ELR (cell line): ENCODE measurements at regions not wholly inside any gene's neighbourhood (a gene's known extent, or its start where the extent isn't known, plus 50 kb on each side); places are given as distances from the start of the nearest gene placed in this dataset.

Source experiments
- DNase-seq: peaks from one replicate; pipeline ENCODE4 v3.0.0-alpha.2; 2015; ENCODE audit warnings: low read depth

DNA sequence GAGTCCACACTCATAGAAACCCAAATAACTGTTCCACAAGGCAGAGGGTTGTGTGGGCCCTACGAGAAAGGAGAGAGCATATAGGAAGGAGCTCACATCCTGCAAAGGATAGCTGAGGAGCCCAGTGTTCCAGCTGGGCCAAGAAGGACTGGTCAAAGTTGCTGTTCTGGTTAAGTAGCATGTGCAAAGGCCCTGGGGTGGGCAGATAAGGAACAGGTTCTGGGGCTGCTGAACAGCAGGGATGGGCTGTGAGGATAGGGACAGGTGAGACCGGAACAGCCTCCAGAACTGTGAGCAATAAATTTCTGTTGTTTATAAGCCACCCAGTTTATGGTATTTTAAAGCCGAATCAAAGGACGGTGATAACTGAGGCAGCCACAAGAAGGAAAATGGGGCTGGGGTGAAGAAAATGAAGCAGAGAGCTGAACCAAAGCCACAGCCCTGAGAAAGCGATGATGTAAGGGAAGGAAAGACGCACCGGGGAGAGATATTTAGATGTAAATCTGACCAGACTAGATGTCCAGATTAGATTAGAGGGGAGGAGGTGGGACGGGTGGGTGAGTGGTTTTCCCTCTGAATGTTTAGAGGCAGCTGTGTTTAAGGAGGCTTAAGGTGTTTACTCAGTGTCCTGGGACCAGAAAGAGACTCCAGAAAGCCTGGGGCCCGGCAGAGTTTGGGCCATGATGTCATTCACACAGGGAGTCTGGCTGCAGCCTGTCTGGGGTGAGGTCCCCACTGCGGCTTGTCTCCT is 180.8 kb upstream of the BCOR start:
- DNase-seq = no peak

DNA sequence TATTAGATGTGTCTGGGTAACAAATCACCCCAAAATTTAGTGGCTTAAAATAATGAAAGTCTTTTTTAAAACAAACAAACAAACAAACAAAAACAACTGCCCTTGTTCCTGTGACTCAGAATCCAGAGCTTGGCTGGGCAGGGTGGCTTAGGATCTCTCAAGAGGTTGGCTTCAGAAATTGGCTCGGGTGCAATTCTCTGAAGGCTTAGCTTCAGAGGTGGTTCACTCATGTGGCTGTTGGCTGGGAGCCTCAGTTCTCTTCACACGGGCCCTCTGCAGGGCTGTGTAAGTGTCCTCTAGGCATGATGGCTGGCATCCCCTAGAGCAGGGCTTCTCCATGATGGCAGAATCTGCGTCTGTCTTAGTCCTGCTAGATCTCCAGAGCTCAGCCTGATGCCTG is 179.9 kb upstream of the BCOR start:
- DNase-seq = no peak

DNA sequence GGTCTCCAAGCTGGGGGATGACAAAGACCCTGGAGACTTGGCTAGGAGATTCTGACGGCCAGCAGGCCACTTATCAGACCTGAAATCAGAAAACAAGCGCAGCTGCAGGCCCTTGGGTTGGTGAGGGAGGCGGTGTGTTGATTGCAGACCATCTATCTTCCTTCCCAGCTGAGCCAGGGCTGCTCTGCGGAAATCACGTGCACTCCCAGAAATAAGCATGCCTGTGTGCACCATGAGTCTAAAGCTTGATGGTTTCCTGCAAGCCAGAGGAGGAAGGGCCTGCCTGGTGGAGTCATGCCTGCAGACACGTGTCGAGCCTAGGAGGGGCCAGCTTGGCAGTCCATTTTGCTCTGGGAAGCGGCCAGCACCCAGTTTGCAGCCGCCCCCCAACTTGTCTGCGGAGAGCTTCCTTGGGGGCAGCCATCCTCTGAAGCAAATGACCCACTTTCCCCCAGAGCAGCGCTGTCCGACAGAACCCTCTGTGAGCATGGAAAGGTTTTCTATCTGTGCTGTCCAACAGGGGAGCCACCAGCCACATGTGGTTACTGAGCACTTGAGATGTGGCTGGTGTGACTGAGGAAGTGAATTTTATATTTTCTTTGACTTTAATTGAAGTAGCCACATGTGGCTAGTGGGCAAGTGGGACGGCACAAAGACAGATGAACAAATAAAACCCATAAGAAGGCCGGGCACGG is 175.7 kb upstream of the BCOR start:
- no peak for DNase-seq

DNA sequence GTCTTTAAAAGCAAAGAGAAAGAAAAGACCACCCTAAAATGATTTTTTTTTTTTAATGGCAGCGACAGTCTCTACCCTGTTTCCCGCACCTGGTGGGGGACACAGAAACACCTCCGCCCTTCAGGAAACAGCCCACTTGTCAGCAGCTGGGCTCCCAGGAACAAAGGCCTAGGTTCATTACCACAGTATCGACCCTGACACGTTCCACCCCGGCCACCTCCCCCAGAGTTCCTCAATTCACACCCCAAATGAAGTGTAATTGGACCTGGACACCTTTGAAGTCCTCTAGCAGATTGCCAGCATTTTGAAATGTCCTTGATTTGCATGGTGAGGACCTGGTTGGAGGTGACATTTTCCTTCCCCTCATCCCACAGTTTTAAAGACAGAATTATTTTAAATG is 175.0 kb upstream of the BCOR start:
- no peak for DNase-seq

DNA sequence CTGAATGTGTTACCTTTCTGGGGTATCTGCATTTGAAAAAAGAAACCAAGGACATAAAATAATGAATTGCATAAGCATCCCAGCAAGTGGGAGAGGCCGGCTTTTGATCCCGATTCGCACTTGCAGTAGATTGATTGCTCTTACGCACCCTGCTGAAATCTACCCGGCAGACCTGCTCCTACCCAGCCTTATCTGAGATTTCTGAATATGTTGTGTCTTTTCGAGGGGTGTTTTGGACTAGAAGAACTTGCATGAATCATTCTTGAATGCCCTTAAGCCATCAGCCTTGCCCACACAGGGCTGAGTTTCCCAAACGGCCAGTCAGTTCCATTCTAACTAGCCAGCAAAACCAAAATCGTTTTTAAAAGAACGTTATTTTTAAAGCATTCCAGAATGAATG is 174.4 kb upstream of the BCOR start:
- DNase-seq = no peak

DNA sequence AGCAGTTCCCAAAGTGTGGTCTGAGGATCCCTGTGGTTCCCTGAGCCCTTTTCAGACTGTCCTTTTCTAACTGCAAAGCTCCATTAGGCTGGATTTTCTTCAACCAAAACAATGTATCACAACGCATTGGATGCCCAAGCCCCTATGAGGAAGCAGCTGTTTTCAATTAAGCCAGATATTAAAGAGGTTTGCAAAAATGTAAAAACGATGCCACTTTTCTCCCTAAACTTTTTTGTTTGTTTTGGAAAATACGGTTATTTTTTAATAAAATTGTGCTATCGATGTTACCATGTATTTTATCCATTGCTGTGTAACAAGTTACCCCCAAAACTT is 170.4 kb upstream of the BCOR start:
- no peak for DNase-seq

DNA sequence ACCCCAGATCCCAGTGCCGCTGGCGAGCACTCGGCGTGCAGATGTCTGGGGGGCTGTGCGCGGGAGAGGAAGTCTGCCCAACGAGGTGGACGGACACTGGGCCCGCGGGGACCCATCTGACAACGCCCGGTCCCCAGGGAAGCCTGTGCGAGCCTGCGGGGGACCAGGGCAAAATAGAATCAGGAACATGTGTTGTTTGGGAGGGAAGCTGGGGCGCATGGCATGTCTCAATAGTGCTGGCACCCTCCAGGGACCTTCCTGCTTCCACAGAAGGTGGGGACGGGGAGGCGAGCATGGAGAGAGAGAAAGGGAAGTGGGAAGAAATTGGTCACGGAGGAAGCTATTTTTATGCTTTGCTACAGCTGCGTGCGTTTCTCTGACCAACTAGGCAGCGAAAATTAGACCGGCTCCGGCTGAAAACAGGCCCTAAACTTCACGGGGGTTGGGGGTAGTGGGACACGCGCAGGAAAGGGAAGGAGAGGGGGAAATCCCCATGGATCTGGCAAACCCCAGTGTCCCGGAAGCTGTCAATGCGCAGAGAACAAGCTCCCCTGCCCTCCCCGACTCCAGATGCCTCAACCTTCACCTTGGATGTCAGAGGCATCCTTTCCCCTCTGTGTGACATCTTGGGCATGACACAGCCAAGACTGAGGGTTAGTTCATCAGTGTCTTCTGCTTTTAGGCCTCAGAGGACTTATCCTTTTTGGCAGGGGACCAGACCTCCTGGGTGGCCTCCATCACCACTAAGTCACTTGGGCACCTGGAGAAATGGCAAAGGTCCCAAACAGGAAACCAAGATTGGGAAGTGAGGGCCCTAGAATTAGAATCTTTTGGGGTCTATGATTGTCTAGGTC is 169.8 kb upstream of the BCOR start:
- DNase-seq = peak; percentile 11

DNA sequence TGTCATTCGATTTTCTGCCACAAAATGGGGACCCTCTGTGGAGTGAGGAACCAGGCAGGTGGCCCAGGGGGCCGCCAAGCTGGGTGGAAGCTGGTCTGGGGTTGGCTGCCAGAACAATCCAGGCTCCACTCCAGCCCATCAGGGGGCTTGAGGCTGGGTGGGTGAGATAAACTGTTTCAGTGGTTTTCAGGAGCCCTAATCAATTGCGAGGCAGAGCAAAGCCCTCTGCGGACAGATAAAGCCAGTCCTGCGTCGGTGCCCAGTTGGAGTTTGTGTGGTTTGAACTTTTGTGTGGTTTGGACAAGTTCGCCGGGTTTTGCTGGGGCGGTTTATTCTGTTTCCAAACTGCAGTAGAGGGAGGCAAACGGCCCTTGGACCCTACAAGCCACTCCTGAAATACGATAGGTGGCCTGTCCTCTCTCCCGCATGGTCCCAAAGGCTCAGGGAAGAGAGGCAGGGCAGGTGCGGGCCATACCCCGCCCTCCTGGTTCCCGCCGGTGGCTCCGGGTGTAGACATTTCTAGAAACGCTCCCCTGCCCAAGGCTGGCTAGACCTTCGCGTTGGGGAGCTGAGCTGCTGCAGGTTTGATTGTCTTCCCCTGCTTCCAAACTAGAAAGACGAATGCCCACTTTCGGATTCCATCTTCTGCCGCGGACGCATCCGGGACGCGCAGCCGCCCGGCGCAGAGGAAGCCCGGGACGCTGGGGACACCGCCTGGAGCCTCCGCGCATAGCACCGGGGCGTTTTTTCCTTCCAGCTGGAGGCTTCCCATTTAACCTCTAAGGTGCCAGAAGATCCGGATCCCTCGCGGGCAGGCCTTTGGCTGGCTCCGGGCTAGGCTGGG is 169.0 kb upstream of the BCOR start:
- peak; percentile 71 for DNase-seq

DNA sequence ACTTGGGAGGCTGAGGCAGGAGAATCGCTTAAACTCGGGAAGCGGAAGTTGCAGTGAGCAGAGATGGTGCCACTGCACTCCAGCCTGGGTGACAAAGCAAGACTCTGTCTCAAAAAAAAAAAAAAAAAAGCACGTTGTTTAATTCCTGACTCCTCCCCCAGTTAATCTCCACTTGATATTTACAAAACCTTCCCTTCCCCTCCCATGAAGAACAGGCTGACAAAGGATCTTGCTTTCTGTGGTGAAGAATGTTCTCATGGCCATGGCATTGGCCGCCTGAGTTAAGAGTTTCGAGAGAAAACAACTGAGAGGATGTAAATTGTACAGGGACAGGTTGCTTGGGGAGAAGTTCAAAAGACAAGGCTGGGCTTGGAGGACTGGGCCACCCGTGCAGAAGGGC is 168.2 kb upstream of the BCOR start:
- no peak for DNase-seq

DNA sequence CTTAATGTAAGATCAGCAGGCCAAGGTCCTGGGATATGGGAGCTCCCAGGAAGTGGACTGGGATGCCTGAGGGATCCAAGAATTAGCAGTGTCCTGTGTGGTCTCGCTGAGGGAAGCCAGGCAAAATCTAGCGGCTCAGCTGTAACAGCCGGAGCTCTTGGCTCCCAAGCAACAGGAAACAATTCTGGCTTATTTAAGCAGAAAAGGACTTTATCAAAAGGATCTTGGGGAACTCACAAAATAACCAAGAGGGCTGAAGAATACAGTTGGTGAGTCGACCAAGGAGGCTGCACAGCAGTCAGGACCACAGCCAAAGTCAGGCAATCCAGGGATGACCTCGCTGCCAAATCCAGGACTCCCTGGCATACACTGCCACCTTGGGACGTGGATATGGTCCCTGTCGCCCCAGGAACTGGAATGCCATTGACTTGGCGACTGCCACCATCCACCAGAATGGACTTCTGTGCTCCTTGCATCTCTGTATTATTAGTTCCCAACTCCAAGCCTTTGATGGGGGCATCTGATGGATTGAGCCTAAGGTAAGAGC is 165.3 kb upstream of the BCOR start:
- no peak for DNase-seq

DNA sequence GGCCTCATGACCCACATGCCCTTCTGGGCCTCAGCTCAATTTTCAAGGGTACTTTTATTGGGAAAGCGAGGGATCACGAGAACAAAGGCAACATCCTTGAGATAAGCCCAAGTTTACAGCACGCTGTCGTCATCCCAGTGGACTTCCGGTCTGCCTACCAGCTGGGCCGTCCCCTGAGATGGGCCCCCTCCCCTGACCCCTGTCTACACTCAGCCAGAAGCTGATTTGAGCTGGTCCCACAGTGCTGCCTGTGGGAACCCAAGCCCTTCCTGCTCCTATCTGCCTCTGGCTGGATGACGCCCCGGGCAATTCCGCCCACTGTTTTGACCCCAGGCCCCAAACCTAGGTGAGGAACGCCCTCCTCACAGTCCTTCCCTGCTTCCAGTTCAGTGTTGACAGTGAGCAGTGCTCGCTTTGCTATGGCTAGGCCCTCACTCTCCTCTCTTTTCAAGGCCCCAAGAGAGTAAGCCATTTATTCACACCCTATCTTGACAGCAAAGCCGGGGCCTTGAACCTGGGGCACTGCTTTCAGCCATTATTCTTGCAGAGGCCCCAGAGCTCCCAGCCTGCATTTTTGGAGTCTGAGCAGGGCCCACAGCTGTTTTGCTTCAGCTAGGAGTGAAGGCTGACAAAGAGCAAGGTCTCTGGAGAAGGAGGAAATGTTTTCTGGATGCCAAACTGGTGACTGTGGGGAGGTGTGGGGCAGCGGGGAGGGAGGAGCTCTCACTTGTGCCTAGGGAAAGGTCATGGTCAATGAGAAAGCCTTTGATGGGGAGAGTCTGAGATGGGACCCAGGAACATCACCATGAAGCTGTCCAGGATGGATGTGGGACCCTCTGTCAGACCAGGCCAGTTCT is 164.6 kb upstream of the BCOR start:
- DNase-seq = peak; percentile 67

DNA sequence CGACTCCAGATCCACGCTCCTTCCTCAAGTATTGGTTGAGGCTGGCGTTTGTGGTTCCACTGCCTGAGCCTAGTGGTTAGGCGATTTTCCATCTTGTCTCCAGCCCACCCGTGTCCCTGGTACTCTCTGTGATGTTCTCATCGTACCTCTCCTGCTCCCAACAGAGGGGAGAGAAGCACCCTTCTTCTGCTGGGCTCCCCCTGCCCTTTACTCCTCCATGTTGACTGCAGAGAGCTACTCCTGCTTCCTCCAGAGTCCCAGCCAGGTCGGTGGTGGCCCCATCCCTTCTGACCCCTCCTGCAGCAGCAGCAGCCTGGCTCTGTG is 164.0 kb upstream of the BCOR start:
- DNase-seq = no peak

DNA sequence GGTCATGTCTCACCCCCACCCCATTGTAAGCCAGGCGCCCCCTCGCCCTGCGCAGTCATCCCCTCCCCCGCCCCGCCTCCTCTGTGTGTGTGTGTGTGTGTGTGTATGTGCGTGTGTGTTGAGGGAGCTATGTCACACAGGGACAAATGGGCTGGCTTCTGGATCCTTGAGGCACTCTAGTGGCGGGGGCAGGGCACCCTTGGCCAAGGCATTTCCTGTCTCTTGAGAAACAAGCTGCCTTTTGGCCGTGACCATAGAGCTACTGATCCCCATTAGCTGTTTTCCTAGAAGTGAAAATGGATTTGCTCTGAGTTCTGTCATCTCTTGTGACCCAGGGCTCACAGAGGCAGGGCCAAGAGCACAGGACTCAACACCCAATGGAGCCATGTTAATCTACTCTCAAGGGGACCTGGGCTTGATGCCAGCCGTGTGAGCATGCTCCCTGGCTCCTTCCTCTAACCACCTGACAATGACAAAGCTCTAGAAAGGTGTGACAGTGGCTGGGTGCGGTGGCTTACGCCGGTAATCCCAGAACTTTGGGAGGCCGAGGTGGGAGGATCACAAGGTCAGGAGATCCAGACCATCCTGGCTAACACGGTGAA is 162.5 kb upstream of the BCOR start:
- DNase-seq = no peak

DNA sequence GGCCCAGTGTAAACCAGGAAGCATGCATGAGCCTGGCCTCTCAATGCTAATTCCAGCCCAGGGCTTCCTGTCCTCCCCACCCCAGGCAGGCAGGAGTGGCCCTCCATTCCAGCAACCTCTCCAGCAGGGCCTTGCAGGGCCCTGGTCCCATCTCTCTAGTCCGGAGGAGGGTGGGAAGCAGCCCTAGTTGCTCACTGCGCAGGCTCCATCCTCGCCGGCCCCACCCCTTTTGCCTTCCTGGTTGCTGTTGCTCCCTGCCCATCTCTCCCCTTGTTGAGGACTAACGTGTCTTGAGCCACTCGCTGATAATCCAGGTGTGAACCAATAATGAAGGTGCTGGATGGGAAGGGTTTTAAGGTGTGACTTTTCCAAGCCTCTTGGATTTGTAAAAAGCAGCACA is 161.2 kb upstream of the BCOR start:
- no peak for DNase-seq

DNA sequence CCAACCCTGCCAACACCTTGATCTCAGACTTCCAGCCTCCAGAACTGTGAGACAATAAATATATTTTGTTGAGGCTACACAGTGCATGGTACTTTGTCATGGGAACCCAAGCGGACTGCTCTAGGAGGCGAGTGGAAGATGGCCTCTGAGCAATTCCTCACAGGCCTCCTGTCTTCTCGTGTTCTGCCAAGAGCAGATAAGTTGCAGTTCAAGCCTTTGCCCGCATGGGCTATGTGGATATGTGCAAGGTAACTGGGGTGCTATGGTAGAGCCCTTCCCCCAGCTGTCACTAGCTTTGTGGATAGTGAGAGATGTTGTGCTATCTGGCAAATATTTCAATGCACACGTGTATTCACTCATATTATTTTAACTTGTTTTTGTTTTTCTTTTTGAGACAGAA is 156.0 kb upstream of the BCOR start:
- peak; percentile 7 for DNase-seq

DNA sequence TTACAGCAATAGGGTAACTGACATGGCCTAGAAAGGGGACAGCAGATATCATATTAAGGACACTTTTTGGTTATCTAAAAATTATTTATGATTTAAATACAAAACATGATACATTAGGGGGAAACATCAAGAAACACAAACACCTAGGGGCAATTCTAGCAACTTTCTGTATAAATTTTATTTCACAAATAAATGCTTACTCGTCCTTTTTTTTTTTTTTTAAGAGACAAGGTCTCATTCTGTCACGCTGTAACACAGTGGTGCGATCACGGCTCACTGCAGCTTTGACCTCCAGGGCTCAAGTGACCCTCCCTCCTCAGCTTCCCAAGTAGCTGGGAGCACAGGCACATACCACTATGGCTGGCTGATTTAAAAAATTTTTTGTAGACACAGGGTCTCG is 151.8 kb upstream of the BCOR start:
- no peak for DNase-seq

DNA sequence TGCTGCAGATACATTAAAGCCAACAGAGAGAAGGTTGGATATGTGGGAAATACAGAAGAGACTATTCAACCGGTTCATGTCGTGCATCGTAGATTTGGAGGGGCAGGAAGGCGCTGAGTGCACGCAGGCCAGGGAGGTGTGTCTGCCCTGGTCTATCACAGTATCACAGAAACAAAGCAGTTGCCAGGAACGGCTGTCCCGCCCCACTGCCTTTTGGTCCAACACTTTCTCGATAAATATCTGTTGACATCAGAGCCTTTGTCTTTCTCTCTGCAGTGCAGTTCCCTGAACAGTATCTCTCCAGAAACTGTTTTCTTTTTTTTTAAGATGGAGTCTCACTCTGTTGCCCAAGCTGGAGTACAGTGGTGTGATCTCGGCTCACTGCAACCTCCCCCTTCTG is 151.1 kb upstream of the BCOR start:
- DNase-seq = no peak

DNA sequence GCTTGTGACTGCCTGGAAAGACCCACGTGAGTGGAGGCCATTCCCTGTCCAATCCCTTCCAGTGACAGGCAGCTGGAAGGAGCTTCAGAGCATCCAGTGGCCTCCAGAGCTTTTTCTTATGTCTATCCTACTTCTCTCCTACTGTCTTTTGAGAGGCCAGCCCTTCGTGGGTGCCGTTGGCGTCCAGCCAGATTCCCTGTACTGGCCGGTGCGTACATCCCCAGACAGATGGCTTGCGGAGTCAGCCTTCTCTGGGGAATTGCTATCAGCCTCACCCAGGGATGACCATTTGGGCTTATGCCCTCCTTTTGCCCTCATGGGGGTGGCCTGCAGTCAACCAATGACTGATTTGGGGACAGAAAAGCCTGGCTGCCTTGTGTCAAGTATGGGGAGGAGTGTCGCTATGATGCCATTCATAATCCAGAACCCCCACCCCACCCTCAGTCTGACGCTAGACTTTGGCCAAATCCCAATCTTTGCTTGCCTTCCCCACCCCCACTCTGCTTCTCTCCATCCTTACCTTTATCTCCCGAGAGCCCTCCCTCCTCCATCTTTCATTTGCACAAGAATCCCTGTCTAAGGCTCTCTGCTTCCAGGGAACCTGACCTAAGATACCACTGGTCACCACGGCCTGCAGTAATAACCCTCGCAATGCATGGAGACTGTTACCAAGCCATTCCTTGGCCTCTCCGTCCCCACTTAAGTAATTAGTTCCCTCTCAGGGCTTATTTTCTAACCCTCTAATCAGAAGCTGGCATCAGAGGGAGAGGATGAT is 150.3 kb upstream of the BCOR start:
- no peak for DNase-seq

DNA sequence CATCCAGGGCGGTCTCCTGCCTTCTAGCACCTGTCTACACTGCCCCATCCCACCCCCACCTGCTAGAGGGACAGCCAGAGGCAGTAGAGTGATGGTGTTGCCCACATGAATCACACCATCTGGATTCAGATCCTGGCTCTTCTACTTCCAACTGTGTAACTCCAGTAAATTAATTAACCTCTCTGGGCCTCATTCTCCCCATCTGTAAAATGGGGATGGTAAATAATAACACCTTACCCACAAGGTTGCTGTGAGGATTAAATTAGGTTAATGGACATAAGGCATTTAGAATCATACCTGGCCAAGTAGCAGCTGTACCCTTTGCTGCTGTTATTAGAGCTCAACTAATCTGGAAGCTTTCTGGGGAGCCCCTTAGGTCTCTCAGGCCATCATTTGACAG is 149.6 kb upstream of the BCOR start:
- no peak for DNase-seq

DNA sequence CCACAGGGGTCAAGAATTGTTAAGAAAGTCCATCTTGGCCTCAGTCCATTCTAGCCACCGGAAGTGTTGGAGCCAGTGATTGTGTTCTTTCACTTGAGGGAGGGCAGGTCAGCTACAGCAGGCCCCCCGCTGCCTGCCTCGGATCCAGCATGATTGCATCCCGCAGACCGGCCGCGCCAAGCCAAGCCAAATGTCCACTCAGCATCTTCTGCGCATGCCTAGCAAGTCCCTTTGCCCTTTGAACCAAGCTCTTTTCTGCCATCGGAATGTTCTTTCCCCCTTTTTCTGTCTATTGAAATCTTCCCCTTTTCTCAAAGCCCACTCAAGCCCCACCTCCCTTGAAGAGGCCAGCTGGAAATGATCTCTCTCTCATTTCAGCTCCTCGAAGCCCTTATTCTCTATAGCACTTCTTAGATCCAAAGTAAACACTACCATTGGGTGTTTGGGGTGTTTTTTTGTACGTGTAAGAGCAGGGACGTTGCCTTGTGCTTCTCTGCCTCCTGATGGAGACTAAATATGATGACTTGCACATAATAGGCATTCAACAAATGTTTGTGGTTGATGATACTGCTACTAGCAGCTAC is 147.8 kb upstream of the BCOR start:
- DNase-seq = peak; percentile 13
